Fibroblast of skin of right biceps (primary cell): ENCODE measurements at regions not wholly inside any gene's neighbourhood (a gene's known extent, or its start where the extent isn't known, plus 50 kb on each side); places are given as distances from the start of the nearest gene placed in this dataset.

ENCODE experiments used
- DNase-seq: peaks from one replicate; pipeline ENCODE4 v3.0.0-alpha.2; 2013

DNA sequence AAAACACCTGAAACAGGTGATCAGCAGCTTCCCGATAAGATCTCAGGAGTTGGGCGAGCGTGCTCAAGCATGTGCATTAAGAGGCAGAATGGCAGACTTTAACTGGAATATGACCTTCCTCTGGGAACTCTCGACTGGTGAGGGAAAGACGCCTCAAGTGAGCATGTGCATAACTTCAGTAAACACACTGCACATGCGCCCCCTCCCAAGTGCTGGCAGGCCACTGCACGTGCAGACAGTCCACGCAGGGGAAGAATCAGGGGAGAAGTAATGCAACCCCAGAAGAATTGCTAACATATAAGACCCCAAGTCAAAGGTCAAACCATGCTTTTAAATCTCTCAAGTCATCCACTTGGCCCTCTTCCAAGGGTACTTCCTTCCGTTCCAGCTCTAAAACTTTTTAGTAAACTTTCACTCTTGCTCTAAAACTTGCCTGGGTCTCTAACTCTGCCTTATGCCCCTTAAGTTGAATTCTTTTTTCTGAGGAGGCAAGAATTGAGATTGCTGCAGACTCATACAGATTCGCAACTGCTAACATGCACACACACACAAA is 541.0 kb downstream of the TNS3 start:
- DNase-seq = no peak

DNA sequence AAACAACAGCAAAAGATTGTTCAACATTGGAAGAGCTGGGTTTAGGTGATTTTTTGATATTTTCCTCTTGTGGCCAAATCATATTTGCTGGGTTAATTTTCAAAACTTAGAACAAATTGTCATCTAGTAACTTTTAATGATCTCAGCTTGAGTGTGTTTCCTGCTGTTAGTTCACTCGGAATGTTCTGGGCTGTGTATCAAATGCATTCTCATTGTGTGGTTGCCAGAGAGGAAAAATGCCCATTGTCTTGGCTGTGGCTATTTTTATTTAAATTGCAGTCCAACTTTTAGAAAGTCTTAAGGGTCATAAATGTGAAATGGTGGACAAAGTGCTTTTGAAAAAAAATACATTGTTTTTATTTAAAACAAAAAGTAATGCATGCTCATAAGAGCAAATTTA is 542.0 kb downstream of the TNS3 start:
- peak; percentile 43 for DNase-seq

DNA sequence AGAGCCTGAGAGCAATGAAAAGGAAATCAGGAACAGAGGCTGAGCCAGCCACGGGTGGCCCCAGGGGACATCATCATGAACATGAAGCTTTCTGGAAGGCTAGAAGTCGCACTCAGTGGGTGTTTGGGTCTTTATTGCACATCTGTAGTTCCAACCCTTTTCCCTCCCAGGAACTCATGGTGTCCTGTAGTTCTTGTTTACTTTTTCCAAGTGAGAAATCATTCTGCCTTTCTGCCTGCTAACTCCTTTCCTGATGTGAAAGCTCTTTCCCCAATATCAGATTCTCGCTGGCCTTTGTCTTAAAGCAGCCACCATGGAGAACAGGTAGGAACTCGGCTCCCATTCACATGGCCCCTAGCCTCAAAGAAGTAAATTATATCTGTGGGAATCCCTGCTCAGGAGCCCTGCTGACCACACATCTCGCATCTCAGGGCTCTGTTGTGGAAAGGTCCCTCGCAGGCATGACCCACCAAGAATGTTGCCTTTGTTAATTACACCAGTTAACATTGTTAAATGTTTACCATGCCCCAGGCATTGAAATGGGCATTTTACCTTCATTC is 542.7 kb downstream of the TNS3 start:
- no peak for DNase-seq

DNA sequence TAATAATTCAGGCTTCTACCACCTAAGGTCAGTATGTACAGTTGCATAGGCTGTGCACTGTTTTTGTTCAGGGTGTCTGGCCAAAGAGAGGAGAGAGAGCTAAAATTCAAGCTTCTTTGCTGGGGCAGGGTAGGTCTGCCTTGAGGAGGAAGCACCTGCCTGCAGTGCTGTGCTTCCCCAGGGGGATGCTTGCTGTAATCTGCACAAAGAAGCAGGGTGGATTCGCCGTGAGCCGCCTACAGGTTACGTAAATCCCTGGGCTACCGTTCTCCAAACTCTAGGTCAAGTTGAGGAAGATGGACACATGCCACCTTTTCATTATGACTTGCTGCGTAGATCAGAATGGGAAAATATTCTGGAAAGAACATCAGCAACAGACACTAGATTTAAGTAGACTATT is 543.3 kb downstream of the TNS3 start:
- no peak for DNase-seq

DNA sequence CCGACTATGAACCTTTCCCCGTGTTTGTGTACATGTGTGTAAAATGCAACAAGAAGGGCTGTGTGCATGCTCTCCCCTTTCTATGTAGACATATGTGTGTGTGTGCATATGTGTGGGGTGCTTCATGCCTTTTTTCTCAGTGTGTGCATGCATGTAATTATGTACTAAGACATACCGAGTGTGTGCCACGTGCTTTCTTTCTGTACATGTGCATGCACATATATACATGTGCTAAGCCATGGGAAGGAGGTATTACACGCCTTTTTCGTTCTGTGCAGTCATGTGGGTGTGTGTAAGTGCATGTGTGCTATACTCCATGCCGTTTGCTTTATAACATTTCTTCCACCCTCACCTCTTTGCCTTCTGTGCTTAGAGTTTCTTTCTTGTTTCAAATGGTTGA is 544.3 kb downstream of the TNS3 start:
- no peak for DNase-seq

DNA sequence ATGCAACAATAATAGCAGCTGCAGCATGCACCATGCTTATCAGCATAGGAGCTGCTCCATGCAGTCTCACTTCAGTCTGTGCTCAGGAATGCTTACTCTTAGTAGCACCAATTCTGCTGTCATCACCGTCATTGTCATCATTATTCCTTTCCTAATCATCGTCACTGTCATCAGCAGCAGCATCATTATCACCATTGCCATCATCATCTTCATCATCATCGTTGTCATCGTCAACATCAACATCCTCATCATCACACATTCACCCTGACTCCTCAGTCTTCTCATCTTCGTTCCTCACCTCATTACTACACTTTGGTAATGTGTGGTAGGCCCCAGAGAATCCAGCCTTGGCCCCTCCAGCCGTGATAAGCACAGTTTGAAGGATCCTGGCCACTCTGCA is 545.0 kb downstream of the TNS3 start:
- peak; percentile 11 for DNase-seq

DNA sequence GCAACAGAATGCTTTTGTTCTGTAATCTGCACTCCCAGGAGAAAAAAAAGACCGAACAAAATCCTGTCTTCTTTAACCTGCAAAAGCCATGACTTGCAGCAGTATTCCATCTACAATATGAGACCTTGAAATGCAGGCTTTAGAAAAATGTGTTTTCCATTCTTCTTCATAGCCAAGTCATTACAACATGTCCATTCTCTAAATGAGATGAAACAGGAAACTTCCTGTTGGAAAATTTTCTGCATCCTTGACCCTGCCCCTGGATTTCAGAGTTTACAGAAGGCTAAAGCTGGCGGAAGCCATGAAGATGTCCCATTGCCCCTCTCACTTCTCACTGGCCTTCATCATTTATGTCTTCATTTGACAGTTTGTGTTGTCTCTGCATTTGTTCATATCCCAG is 546.4 kb downstream of the TNS3 start:
- DNase-seq = no peak

DNA sequence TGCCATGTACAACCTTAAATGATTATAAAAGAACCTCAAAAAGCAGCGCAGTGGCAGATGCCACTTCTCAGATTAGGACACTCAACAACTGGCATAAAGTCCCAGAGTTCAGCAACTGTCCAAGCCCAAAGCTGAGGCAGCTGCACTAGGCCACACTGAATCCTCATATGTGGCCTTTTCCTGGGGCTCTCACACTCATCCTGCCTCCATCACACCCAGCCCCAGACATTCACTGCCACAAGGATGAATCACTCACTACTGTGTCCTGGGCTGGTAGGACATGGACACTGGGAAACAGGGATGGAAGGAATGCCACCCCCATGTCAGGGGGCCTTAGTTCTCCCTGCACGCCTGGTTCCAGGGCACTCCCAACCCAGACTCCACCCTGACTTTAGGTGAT is 547.7 kb downstream of the TNS3 start:
- DNase-seq = peak; percentile 39

DNA sequence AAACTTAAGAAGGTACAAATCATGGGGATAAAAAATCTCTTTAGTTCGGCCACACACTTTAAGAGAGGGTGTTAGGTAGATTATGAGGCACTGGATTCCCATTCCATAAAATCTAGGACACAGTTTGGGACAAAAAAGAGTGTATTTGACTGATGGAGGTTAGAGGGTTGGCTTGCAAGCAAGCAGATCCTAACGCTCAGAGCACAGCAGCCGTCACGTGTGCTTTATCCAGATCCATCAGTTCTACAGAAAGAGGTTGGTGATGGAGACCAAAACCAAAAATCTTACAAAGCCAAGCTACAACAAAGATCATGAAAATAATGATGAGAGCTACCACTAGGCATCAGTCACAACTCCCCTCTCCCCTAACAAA is 549.4 kb downstream of the TNS3 start:
- no peak for DNase-seq

DNA sequence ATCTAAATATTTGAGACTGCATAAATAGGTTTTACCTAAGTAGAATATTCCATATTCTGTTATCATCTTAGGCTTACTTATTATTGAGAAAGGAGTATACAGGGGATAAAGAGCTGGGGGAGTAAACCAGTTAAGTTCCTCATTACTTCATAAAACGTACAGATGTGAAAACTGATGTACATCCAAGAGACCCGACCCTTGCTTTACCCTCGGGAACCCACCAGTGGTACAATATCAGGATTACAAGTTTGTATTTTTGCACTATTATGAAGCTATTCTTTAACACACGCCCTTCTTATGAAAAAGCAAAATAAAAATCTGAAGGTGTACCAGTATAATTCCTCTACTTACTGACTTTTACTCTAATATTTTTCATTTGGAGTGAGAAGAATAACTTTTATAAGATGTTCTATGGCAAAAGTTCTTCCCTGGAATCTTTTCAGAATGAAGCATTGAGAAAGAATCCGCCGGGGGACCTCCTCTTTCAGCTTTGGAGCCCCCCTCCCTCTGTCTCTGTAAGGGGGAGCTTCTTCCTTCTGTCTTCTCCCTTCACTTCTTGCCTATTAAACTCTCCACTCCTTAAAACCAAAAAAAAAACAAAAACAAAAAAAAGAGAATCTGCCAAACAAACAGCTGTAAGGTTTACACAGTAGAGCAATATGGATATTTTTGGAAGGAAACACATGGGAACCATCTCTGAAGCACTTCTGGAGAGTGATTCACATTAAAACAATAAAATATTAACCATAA is 550.0 kb downstream of the TNS3 start:
- DNase-seq = peak; percentile 37

DNA sequence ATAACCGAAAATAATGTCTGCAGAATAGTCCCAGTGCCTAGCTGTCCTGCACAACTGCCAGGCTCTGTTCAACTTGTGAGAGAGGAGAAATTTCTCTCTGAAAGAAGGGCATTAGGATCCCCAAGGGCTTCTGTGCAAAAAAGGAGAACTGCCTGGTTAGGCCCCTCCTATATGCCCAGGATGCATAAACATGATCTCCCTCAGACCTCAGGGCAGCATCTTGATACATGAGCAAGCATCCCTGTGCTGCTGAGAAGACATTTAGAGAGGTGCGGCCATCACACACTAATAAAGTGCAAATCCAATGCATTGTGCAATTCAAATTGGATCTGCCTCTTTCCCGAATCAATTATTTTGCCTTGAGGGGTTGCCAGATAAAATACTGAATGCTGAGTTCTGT is 553.6 kb downstream of the TNS3 start:
- no peak for DNase-seq

DNA sequence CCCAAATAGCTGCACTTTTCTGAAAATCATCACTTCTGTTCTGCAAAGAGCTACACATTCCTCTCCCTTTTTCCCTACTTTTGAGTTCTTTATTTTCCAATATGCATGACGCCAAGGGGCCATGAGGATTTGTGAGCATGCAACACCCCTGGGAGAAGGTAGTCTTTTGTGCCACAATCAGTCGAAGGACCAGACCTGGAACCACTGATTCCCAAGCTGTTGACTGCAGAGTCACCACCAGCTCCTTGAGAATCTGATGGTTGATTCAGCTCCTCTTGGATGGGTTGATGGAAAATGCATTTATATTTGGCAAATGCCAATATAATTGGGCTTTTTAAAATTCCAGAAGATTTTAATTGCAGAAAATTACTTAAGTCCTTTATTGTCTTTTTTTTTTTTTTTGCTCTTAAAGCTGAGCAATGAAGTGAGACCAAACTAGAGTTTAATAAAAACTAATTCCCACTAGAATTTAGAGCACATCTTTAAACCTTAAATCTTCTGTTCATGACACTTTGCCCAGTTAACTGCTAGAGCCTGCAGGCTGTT is 554.1 kb downstream of the TNS3 start:
- no peak for DNase-seq

DNA sequence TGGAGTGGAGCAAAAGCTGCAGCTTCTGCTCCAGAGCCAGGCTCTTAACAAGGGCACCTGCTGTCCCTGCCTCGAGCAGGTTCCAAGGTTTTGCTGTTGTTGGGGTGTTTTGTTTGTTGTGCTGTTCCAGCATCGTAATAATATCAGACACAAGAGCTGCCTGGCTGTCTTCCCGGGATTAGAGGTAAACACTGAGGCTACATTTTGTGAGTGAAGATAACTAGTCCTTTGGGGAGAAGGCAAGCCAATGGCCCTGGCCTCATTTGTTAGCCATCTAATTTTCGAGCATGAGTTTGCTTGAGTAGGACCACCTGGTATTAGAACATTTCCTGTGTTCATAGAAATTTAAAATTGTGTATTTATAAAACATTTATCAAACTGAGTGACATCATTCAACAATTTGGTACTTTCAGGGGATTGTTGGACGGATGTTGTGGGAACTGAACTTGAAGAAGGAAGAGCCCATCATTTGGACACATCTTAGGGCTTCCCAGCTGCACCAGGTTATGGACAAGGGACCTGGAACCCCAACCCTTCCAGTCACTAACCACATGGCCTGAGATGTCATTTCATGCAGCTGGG is 555.0 kb downstream of the TNS3 start:
- no peak for DNase-seq

DNA sequence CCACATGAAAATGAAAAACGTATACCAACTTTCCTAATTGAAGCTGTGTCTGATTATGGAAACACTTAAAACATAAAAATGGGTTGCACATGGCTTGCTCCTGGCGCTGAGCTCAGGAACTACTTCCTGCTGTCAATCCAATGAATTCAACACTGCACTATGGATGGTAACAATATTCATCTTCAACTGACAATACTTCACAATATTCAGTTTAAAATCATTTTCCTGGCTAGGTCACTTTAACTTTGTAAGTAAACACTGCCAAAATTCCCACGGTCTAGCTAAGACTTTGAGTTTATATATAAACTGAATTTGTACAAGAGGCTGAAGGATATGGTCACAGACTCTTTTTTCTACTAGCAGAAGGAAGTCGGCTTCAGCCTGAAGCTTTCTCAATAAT is 556.9 kb downstream of the TNS3 start:
- DNase-seq = no peak

DNA sequence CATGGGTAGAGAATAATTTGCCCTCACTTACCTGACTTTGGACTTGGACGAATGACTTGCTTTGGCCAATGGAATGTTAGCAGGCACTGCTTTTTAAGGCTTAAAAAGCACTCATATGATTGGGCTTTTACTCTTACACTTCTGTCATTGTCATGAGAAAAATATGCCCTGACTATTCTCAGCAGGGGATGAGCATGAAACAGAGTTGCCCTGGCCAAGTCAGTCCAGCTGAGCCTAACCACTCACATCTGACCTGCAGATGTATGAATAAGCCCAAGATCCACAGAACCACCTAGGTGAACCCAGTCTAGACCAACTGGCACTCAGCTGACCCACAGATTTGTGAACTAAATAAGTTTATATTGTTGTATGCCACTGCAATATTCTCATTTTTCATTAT is 573.5 kb downstream of the TNS3 start:
- no peak for DNase-seq

DNA sequence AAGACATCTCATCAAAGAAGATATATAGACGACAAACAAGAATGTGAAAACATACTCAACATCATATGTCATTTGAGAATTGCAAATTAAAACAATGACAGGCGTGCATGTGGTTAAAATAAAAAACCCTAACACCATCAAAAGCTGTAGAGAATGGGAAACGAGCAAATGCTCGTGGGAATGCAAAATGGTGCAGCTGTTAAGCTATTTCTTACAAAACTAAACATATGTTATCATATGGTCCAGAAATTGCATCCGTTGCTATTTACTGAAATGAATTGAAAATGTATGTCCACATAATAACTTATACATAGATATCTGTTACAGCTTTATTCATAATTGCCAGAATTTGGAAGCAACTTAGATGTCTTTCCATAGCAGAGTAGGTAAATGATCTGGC is 574.4 kb downstream of the TNS3 start:
- no peak for DNase-seq

DNA sequence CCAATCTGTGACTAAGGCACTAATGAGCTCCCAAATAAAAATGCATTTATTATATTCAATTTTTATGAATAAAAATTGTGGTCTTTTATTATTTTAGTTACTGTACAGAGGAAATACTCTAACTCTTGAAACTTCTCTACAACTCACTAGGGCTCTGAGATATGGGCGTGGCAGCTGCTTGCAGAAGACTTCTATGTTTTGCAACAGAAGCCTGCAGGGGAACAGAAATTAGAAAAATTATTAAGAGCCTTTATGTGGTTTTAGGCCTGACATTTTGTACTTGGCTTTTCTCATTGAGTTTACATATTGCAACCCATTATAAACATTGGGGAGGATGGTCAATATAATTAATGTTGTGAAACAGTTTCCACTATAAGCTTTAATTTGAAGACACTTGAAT is 581.4 kb downstream of the TNS3 start:
- DNase-seq = no peak

DNA sequence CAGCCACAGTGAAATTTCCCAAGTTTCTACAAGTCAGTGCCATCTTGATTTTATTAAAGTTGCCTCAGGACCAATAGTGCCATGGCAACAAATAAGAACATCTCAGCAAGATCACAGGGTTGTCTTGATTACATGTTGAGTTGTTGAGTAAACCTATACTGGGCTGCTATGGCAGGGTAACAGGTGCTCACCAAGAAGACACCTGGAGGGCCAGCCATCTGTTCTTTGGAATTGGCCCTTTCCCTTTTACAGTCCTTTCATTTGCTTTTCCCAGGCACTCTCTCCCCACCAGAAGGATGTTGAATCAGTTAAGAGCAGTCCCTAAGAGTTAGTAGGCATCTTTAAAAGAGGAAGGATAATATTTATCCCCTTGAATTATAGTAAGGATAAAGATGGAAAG is 582.0 kb downstream of the TNS3 start:
- DNase-seq = no peak

DNA sequence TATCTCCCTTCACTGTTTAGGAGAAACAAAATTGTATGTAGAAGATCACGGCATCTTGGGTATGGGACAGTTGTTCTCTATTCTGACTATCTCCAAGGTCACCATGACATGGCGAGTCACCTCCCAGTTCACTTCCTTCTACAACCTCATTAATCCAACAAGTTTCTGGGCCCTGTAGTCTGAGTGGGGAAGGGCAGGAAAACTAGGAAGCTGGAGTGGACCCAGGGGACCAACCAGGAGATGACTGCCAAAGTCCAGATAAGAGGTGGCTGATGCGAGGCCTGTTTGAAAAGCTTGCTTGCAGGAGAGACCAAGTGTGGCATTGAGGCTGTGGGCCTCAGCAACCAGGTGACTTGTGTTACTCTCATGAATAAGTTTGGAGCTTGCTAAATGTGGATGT is 584.9 kb downstream of the TNS3 start:
- DNase-seq = peak; percentile 5

DNA sequence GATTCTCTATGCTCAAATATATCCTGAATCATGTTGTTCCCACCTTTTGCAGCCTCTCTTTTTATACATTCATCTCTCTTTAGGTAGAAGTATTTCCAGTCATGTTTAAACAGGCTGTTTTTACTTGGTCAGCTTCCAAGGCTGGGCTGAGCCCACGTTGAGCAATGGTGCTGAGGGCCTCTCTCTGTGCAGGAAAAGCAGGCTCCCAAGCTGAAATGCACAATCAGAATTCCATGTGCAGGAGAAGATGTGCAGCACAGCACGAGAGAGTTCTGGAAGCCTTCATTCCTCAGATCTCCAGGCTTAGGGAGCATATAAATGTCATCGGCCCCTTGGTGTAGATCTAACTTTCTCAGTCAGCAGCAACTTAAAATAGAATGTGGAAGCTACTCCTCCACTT is 588.5 kb downstream of the TNS3 start:
- peak; percentile 10 for DNase-seq

DNA sequence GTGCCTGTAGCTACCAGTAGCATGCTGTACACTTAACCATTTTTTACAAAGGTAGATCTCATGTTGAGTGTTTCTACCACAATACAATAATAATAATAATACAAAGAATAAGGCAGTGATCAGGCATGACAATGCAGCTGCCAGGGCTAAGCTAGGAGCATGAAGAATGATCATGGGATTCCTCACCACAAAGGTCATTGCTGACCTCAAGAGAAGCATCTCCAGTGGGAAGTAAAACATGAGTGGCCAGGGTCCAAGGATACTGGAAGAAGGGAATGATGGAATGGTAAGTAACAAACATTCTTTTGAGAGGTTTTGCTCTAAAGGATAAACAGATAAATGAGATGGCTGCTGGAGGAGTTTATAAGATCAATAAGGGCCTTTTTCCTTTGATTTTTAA is 591.1 kb downstream of the TNS3 start:
- peak; percentile 22 for DNase-seq

DNA sequence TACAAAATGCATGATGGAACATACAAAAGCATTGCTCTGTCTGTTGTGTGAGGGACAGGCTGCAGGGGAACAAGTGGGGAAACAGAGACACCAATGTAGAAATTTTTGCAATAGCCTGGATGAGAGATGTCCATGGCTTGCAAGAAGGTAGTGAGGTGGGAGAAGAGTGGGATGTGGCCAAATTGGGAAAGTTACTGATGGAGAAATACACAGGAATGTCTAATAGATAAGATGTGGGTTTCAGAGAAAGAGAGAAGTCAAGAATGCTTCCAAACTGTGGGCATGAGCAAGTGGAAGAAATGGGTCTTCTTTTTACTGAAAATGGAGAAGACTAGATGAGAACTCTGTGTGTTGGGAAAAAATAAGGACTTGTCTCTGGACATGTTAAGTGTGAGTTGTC is 592.7 kb downstream of the TNS3 start:
- no peak for DNase-seq

DNA sequence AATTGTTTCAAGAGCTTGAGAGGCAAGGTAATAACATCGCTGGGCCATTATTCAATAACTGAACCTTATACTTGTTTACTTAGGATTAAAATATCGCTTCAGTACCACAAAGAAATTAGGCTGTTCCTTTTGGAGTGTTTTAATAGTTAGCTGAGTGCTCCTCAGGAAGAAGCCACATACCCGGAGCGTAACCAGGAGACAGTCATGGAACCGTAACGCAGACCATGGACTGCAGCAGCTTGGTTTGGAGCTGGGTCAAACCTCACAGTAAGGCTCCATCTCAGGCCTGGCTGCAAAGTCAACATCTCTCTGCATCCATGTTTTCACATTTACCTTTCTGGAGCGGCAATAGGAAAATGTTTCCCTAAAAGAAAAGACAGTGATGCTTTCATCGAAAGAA is 599.0 kb downstream of the TNS3 start:
- DNase-seq = no peak

DNA sequence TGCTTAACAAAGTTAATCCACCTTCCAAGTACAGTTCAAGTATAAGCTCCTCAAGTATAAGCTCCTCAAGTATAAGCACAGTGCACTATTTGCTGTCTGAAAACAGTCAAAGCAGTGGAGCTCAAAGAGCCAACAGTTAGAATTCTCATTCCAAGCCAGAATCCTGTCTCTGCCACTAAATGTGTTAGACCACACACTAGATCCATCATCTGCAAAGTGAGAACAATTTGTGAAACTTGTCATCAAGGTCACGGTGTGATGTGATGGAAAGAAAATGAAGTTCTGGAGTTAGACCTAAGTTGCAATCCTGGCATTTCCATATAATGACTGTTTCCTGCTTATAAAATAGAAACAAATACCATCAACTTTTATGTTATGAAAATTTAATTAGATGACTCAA is 602.5 kb downstream of the TNS3 start:
- DNase-seq = peak; percentile 79
